ENCODE measurements at regions not wholly inside any gene's neighbourhood (a gene's known extent, or its start where the extent isn't known, plus 50 kb on each side); places are given as distances from the start of the nearest gene placed in this dataset.
"Not testable (repeated sequence)": the region's sequence is repeated elsewhere in the genome, so short reads cannot be mapped to it uniquely, and the experiment has no call there.

GRCh38 chr1:194859481-194860154, 1673.2 kb upstream of the B3GALT2 start:
- TF ChIP-seq, protein P1, sequence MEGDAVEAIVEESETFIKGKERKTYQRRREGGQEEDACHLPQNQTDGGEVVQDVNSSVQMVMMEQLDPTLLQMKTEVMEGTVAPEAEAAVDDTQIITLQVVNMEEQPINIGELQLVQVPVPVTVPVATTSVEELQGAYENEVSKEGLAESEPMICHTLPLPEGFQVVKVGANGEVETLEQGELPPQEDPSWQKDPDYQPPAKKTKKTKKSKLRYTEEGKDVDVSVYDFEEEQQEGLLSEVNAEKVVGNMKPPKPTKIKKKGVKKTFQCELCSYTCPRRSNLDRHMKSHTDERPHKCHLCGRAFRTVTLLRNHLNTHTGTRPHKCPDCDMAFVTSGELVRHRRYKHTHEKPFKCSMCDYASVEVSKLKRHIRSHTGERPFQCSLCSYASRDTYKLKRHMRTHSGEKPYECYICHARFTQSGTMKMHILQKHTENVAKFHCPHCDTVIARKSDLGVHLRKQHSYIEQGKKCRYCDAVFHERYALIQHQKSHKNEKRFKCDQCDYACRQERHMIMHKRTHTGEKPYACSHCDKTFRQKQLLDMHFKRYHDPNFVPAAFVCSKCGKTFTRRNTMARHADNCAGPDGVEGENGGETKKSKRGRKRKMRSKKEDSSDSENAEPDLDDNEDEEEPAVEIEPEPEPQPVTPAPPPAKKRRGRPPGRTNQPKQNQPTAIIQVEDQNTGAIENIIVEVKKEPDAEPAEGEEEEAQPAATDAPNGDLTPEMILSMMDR (IDR thresholded peaks at IDR 0.05), result not testable (repeated sequence)
- not testable (repeated sequence) for TF ChIP-seq POLR2A (IDR thresholded peaks at IDR 0.05)

Measured in thyroid gland (tissue), 4 donors.